ENCODE measurements at regions not wholly inside any gene's neighbourhood (a gene's known extent, or its start where the extent isn't known, plus 50 kb on each side); places are given as distances from the start of the nearest gene placed in this dataset.

- ChIA-PET CTCF (ENCODE audit: partially characterized antibody) (interaction anchor here (1.1 kb wide), 1 partner anchor 10 kb away, joined by 4 read pairs; no protein-coding TSS in a partner anchor), POLR2A (ENCODE audit: partially characterized antibody) (no interaction called here)
- Histone ChIP-seq H3K36me3 (ENCODE audit: control insufficient read depth in 2 of 4, insufficient read depth in 4 of 4, low read length in 3 of 4) (no peaks in the 10 kb centered on the region), H3K4me2 (ENCODE audit: insufficient read depth in 1 of 2, low read depth in 2 of 2, low read length in 2 of 2) (no peak overlapping the region), H2AK5ac (ENCODE audit: low read depth, low read length) (no peak overlapping the region), H4K91ac (replicated peaks; ENCODE audit: insufficient read length, low read length) (no peak overlapping the region), H2BK15ac (ENCODE audit: low read length) (no peak overlapping the region), H3K23me2 (ENCODE audit: low read depth, low read length) (no peaks in the 10 kb centered on the region), H2BK20ac (ENCODE audit: low read length) (no peak overlapping the region), H4K20me1 (replicated peaks in 1 of 2; ENCODE audit: control insufficient read depth in 1 of 2, insufficient read depth in 2 of 2, low read length in 2 of 2) (no peaks in the 10 kb centered on the region), H3K4ac (replicated peaks; ENCODE audit: insufficient read length, low read depth, low read length) (no peak overlapping the region), H4K5ac (ENCODE audit: insufficient read length, low read depth, low read length) (no peak overlapping the region), H2BK12ac (ENCODE audit: low read depth, low read length) (no peak overlapping the region), H4K8ac (ENCODE audit: extremely low read depth, insufficient read depth, low read length) (no peak overlapping the region), H3K56ac (replicated peaks; ENCODE audit: insufficient read length, low read depth, low read length) (no peak overlapping the region), H3K79me1 (ENCODE audit: low read depth, low read length) (no peaks in the 10 kb centered on the region), H3K4me1 (replicated peaks in 1 of 4; ENCODE audit: control insufficient read depth in 3 of 4, insufficient read depth in 4 of 4, low read length in 3 of 4) (no peaks in the 10 kb centered on the region), H3K23ac (ENCODE audit: insufficient read length) (no peak overlapping the region), H3K79me2 (ENCODE audit: control insufficient read depth in 1 of 2, insufficient read depth in 2 of 2, low read length in 2 of 2) (no peaks in the 10 kb centered on the region), H2BK120ac (replicated peaks; ENCODE audit: low read depth, low read length) (no peak overlapping the region), H3K27me3 (replicated peaks in 1 of 4; ENCODE audit: control insufficient read depth in 3 of 4, extremely low read depth in 1 of 4, insufficient read depth in 3 of 4, low read length in 3 of 4) (no peaks in the 10 kb centered on the region), H3K14ac (ENCODE audit: insufficient read length) (no peak overlapping the region), H3K18ac (ENCODE audit: extremely low read depth, low read length) (no peak overlapping the region), H3K27ac (ENCODE audit: low read depth, low read length) (no peak overlapping the region), H3K4me3 (ENCODE audit: extremely low read depth in 1 of 4, insufficient read depth in 2 of 4, low read depth in 3 of 4, low read length in 4 of 4) (no peak overlapping the region), H3K9me3 (ENCODE audit: insufficient read depth in 2 of 2, low read depth in 1 of 2, low read length in 1 of 2) (no peaks in the 10 kb centered on the region), H3K9ac (replicated peaks in 1 of 4; ENCODE audit: extremely low read depth in 1 of 4, low read depth in 3 of 4, low read length in 3 of 4) (no peak overlapping the region), H2AFZ (ENCODE audit: low read length) (no peak overlapping the region), H2BK5ac (ENCODE audit: low read depth, low read length) (no peak overlapping the region)
- TF ChIP-seq PHF8 (conservative IDR thresholded peaks at IDR 0.05; ENCODE audit: low read depth, low read length): no peak
- TF ChIP-seq ZNF274 (IDR thresholded peaks at IDR 0.05; ENCODE audit: borderline replicate concordance, extremely low read depth, low read length): no peak
- TF ChIP-seq SAP30 (IDR thresholded peaks at IDR 0.05; ENCODE audit: insufficient read depth, insufficient replicate concordance, low read length): no peak
- TF ChIP-seq SP4 (IDR thresholded peaks at IDR 0.05; ENCODE audit: low read length): no peak
- TF ChIP-seq SIRT6 (IDR thresholded peaks at IDR 0.05; ENCODE audit: low read length): no peak
- no peak for TF ChIP-seq EP300 (IDR thresholded peaks at IDR 0.05; ENCODE audit: borderline replicate concordance in 1 of 2, low read depth in 2 of 2, low read length in 2 of 2)
- no peak for TF ChIP-seq KDM1A (IDR thresholded peaks at IDR 0.05; ENCODE audit: borderline replicate concordance, low read length)
- TF ChIP-seq CHD1 (IDR thresholded peaks at IDR 0.05; ENCODE audit: low read depth, low read length): no peak
- no peak for TF ChIP-seq GTF2F1 (IDR thresholded peaks at IDR 0.05; ENCODE audit: borderline replicate concordance, low read depth, low read length)
- TF ChIP-seq CBX5 (IDR thresholded peaks at IDR 0.05; ENCODE audit: low read depth, low read length): no peak
- TF ChIP-seq MAX (IDR thresholded peaks at IDR 0.05): no peak
- WGBS, 2 experiments (ENCODE audit: extremely low coverage in 1 of 2, insufficient coverage in 1 of 2, insufficient read length in 1 of 2, insufficient replicate concordance in 2 of 2, low coverage in 1 of 2, low lambda C conversion rate in 2 of 2, missing lambda C conversion rate in 1 of 2): 98% methylated on average over 16 of the region's 16 CpGs; no CpG with 5 or more reads in 1 of the 2 experiments
- DNase-seq (ENCODE audit: low read depth in 1 of 2, low spot score in 2 of 2) (no peak), FAIRE-seq (no peak)
These were observed 83.0 kb downstream of the CMPK2 start for GRCh38 chr2:6782517-6783237.

Data from H1 (cell line).